Ecto neural progenitor cell (in vitro differentiated cells): ENCODE measurements at regions not wholly inside any gene's neighbourhood (a gene's known extent, or its start where the extent isn't known, plus 50 kb on each side); places are given as distances from the start of the nearest gene placed in this dataset.
"Not testable (repeated sequence)": the region's sequence is repeated elsewhere in the genome, so short reads cannot be mapped to it uniquely, and the experiment has no call there.

Source experiments
- DNase-seq: peaks from one replicate; pipeline ENCODE4 v3.0.0-alpha.2; 2018; ENCODE audit warnings: low spot score

- no peak for DNase-seq
These were observed 215.4 kb downstream of the SNRPN start for GRCh38 chr15:25170113-25170731.

GRCh38 chr15:25170781-25171110 lies 216.0 kb downstream of the SNRPN start:
- no peak for DNase-seq

GRCh38 chr15:25171111-25171811 lies 216.5 kb downstream of the SNRPN start:
- DNase-seq, result no peak

DNA sequence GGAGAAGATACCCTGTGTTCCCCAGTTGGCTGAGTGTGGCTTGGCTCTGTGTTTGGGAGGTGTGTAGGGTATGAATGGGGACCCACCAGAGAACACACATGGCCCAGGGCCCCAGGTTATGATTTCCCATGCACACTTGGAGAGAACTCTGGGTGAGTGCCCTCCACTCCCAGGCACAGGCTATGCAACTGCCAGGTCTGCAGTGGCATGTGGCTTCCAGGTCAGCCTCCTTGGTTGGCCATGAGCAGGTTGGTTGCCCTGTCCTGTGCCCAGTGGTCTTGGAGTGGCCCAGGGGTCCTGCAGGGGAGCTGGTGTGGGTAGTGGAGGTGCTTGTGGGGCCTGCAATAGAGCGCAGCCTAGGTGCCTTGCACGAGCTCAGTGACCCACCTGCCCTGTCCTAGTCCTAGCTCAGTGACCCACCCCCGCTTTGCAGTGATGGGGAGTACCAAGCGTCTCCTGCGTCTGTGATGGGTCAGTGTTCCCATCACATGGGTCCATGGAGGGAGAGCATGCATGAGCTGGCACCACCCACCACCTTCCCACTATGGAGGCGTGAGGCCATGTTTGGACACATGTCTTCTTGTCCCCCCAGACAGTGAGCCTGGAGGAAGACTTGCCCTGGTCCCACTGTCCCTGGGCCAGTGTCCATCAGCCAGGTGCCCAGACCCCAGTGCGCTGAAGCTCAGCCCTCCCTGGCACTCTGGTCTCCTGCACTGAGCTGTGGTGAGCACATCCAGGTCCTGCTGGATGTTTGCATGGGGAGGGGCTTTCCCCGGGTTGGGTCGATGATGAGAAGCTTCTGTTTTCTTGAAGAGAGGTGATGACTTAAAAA lies 217.3 kb downstream of the SNRPN start:
- no peak for DNase-seq

- DNase-seq, result no peak
These were observed 217.9 kb downstream of the SNRPN start for GRCh38 chr15:25172691-25173090.

DNA sequence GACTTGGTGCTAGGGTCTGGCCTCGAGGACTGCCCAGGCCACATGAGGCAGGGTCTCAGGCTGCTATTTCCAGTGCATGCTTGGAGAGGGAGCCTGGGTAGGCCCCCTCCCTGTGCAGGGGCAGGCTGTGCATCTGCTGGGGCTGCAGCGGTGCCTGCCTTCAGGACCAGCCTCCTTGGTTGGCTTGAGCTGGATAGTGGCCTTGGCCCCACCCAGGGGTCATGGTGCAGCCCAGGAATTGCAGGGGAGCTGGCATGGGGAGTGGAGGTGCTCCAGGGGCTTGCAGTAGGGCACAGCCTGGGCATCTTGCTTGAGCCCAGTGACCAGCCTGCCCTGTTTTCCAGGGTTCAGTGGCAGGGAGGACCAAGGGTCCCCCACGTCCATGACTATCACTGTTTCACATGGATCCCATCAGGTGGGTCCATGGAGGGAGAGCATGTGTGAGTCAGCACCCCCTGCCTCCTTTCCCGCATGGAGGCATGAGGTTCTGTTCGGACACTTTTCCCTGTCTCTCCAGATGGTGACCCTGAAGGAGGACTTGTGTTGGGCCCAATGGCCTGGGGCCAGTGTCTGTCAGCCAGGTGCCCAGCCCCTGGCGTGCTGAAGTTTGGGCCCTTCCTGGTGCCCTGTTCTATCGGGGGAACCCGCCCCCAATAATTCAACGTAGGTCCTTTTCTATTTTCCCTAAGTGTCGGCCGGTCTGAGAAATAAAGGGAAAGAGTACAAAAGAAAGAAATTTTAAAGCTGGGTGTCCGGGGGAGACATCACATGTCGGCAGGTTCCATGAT lies 218.6 kb downstream of the SNRPN start:
- no peak for DNase-seq

DNA sequence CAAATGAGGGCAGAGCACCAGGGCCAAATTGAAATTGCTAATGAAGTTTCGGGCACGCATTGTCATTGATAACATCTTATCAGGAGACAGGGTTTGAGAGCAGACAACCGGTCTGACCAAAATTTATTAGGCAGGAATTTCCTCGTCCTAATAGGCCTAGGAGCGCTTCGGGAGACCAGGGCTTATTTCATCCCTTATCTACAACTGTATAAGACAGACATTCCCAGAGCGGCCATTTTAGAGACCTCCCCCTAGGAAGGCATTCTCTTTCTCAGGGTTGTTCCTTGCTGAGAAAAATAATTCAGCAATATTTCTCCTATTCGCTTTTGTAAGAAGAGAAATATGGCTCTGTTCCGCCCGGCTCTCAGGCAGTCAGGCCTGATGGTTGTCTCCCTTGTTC lies 219.4 kb downstream of the SNRPN start:
- not testable (repeated sequence) for DNase-seq

GRCh38 chr15:25175033-25175788 lies 220.4 kb downstream of the SNRPN start:
- no peak for DNase-seq

DNA sequence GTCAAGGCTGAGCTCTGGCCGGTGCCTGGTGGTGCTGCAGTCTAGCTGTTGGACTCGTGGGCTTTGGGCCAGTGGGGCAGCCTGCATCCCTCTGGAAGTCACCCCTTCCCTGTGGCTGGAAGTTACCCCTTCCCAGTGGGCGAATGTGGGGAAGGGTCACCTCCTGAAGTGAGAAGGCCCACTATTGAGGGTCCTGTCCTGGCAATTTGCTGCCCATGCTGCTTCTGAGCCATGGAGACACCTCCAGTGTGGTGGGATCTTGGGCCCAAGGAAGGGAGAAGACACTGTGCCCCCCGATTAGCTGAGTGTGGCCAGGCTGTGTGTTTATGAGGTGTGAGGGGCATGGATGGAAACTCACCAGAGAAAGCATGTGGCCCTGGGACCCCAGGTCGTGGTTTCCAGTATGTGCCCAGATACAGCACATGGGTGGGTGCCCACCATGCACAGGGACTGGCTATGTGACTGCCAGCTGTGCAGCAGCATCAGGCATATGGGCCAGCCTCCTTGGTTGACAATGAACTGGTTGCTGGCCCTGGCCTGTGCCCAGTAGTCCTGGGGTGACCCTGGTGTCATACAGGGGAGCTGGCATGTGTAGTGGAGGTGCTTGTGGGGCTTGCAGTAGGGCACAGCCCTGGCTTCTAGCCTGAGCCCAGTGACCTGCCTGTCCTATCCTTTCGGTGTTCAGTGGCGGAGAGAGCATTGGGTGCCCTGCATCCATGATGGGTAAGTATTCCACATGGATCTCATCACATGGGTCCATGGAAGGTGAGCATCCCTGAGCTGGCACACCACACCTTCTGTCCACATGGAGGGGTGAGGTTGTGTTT lies 221.2 kb downstream of the SNRPN start:
- no peak for DNase-seq

GRCh38 chr15:25176616-25176923 lies 221.8 kb downstream of the SNRPN start:
- no peak for DNase-seq

GRCh38 chr15:25176991-25177954 lies 222.5 kb downstream of the SNRPN start:
- DNase-seq, result no peak

DNA sequence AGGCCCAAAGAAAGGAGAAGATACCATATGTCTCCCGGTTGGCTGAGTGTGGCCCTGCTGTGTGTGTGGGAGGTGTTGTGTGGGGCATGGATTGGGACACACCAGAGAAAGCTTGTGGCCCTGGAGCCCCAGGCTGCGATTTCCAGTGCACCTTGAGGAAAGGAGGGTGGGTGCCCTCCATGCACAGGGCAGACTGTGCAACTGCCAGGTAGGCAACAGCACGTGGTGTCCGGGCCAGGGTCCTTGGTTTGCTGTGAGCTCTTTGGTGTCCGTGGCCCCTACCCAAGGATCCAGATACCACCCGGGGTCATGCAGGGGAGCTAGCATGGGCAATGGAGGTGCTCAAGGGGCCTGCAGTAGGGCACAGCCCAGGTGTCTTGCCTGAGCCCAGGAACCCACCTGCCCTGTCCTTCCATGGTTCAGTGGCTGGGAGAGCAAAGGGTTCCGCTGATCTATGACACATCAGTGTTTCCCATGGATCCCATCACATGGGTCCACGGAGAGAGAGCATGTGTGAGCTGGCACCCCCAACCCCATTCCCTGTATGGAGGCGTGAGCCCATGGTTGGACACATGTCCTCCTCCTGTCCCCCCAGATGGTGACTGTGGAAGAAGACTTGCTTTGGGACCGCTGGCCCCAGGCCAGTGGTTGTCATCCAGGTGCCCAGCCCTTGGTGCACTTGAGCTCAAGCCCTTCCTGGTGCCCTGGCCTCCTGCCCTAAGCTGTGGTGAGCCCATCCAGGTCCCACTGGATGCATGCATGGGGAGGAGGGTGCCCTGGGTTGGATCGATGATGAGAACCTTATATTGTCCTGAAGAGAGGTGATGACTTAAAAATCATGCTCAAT lies 223.4 kb downstream of the SNRPN start:
- peak; percentile 18 for DNase-seq

- DNase-seq, result peak; percentile 23
These were observed 224.3 kb downstream of the SNRPN start for GRCh38 chr15:25178835-25179672.

DNA sequence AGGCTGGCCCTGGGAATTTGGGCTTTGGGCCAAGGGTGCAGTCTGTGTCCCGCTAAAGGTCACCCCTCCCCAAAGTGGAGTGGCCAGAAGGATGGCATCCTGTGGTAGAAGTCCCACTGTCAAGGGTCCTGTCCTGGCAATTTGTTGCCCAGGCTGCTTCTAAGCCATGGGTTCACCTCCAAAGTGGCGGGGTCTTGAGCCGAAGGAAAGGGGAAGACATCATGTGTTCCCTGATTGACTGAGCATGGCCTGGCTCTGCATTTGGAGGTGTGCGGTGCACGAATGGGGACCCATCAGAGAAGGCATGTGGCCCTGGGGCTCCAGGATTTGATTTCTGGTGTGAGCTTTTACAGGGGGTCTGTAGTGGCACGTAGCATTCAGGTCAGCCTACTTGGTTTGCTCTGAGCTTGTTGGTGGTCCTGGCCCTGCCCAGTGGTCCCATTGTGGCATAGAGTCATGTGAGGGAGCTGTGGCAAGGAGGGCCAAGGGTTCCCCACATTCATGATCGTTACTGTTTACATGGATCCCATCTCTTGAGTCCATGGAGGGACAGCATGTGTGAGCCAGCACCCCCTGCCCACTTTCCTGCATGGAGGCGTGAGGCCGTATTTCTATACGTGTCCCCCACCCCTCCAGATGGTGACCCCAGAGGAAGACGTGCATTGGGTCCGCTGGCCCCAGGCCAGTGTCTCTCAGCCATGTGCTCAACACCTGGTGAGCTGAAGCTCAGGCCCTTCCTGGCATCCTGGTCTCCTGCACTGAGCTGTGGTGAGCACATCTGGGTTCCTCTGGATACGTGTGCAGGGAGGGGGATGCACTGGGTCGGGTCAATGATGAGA lies 225.1 kb downstream of the SNRPN start:
- peak; percentile 23 for DNase-seq

DNA sequence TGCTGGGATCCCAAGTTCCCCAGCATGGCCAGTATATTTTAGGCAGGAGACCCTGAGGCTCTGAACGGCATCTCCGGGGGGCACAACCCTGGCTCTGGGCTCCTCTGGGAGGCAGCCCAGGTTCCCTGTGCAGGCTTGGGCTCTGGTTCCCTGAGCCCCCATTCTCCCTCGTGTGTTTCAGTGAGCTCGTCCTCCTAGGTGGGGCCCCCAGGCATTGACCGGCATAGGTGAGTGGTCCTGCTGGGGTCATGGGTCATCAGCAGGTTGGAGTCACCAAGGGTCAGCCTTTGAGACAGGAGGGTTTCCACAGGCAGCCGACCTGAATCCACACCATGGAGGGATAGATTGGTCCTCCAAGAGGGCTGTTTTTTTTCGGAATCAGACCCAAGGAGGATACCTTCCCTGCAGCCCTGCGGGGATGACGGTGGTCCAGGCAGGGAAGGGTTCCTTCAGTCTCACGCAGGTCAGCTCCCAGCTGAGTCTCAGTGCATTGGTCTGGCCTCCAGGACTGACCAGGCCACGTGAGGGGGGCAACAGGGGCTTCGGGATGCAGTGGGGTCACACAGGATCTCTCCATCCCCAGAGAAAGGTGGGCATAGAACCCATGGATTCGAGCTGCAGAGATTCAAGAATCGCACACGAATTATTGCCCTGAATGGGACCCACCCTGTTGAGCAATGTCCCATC lies 226.0 kb downstream of the SNRPN start:
- no peak for DNase-seq
